IPS-15b (cell line): ENCODE measurements at regions not wholly inside any gene's neighbourhood (a gene's known extent, or its start where the extent isn't known, plus 50 kb on each side); places are given as distances from the start of the nearest gene placed in this dataset.

Experiments used
- H3K27me3 ChIP-seq: one replicate; pipeline ENCODE4 v1.6.1; 2013; ENCODE audit warnings: low read length; ENCODE audit not compliant: control insufficient read depth, insufficient read depth
- H3K36me3 ChIP-seq: one replicate; pipeline ENCODE4 v1.6.1; 2013; ENCODE audit warnings: low read length; ENCODE audit not compliant: control insufficient read depth, insufficient read depth
- H3K4me1 ChIP-seq: one replicate; pipeline ENCODE4 v1.6.1; 2013; ENCODE audit warnings: mild to moderate bottlenecking, low read length; ENCODE audit not compliant: control insufficient read depth, insufficient read depth
- H3K4me3 ChIP-seq: one replicate; pipeline ENCODE4 v1.5.1; 2013; ENCODE audit warnings: low read depth, low read length
- H3K9ac ChIP-seq: one replicate; pipeline ENCODE4 v1.6.1; 2013; ENCODE audit warnings: low read depth, mild to moderate bottlenecking, low read length
- H3K9me3 ChIP-seq: one replicate; pipeline ENCODE4 v1.6.1; 2013; ENCODE audit warnings: mild to moderate bottlenecking, low read length; ENCODE audit not compliant: control insufficient read depth, insufficient read depth

- H3K4me3 ChIP-seq: no peak overlapping the region
- H3K4me1 ChIP-seq: no peaks in the 10 kb centered on the region
- H3K9ac ChIP-seq: no peak overlapping the region
- H3K9me3 ChIP-seq: no peaks in the 10 kb centered on the region
- H3K27me3 ChIP-seq: no peaks in the 10 kb centered on the region
- H3K36me3 ChIP-seq: no peaks in the 10 kb centered on the region
Measured at GRCh38 chr4:1476140-1476513, 69.9 kb upstream of the NKX1-1 start.

GRCh38 chr4:1475277-1476139, 69.3 kb upstream of the NKX1-1 start:
- Histone ChIP-seq H3K36me3 (no peaks in the 10 kb centered on the region), H3K9ac (no peak overlapping the region), H3K27me3 (no peaks in the 10 kb centered on the region), H3K4me3 (no peak overlapping the region), H3K9me3 (no peaks in the 10 kb centered on the region), H3K4me1 (no peaks in the 10 kb centered on the region)

GRCh38 chr4:1474126-1475090, 68.2 kb upstream of the NKX1-1 start:
- no peak overlapping the region for H3K9ac ChIP-seq
- H3K4me1 ChIP-seq: no peaks in the 10 kb centered on the region
- no peaks in the 10 kb centered on the region for H3K36me3 ChIP-seq
- H3K27me3 ChIP-seq: no peaks in the 10 kb centered on the region
- no peak overlapping the region for H3K4me3 ChIP-seq
- H3K9me3 ChIP-seq: no peaks in the 10 kb centered on the region

- Histone ChIP-seq H3K4me1 (no peaks in the 10 kb centered on the region), H3K9ac (no peak overlapping the region), H3K9me3 (no peaks in the 10 kb centered on the region), H3K4me3 (no peak overlapping the region), H3K36me3 (no peaks in the 10 kb centered on the region), H3K27me3 (no peaks in the 10 kb centered on the region)
Measured at GRCh38 chr4:1473718-1474117, 67.5 kb upstream of the NKX1-1 start.

GRCh38 chr4:1472911-1473518, 66.8 kb upstream of the NKX1-1 start:
- Histone ChIP-seq H3K9me3 (peaks cover 3% of the 10 kb centered on the region), H3K36me3 (no peaks in the 10 kb centered on the region), H3K9ac (no peak overlapping the region), H3K27me3 (no peaks in the 10 kb centered on the region), H3K4me3 (no peak overlapping the region), H3K4me1 (no peaks in the 10 kb centered on the region)

- H3K9me3 ChIP-seq: peaks cover 3% of the 10 kb centered on the region
- no peak overlapping the region for H3K4me3 ChIP-seq
- no peaks in the 10 kb centered on the region for H3K4me1 ChIP-seq
- no peaks in the 10 kb centered on the region for H3K27me3 ChIP-seq
- no peak overlapping the region for H3K9ac ChIP-seq
- H3K36me3 ChIP-seq: no peaks in the 10 kb centered on the region
Measured at GRCh38 chr4:1472148-1472797, 66.0 kb upstream of the NKX1-1 start.

GRCh38 chr4:1471443-1472147, 65.4 kb upstream of the NKX1-1 start:
- Histone ChIP-seq H3K4me3 (no peak overlapping the region), H3K36me3 (no peaks in the 10 kb centered on the region), H3K27me3 (no peaks in the 10 kb centered on the region), H3K9ac (no peak overlapping the region), H3K4me1 (no peaks in the 10 kb centered on the region), H3K9me3 (peaks cover 3% of the 10 kb centered on the region)

- Histone ChIP-seq H3K27me3 (no peaks in the 10 kb centered on the region), H3K4me3 (no peak overlapping the region), H3K9ac (no peak overlapping the region), H3K9me3 (peaks cover 3% of the 10 kb centered on the region), H3K4me1 (no peaks in the 10 kb centered on the region), H3K36me3 (no peaks in the 10 kb centered on the region)
Measured at GRCh38 chr4:1470816-1471442, 64.7 kb upstream of the NKX1-1 start.

GRCh38 chr4:1470393-1470670, 64.1 kb upstream of the NKX1-1 start:
- peaks cover 3% of the 10 kb centered on the region for H3K9me3 ChIP-seq
- H3K4me3 ChIP-seq: no peak overlapping the region
- no peaks in the 10 kb centered on the region for H3K4me1 ChIP-seq
- no peaks in the 10 kb centered on the region for H3K27me3 ChIP-seq
- H3K36me3 ChIP-seq: no peaks in the 10 kb centered on the region
- no peak overlapping the region for H3K9ac ChIP-seq

- H3K27me3 ChIP-seq: no peaks in the 10 kb centered on the region
- peaks cover 3% of the 10 kb centered on the region for H3K9me3 ChIP-seq
- H3K9ac ChIP-seq: no peak overlapping the region
- no peak overlapping the region for H3K4me3 ChIP-seq
- H3K4me1 ChIP-seq: no peaks in the 10 kb centered on the region
- no peaks in the 10 kb centered on the region for H3K36me3 ChIP-seq
Measured at GRCh38 chr4:1469607-1470392, 63.6 kb upstream of the NKX1-1 start.
